GM19238 (cell line): ENCODE measurements at regions not wholly inside any gene's neighbourhood (a gene's known extent, or its start where the extent isn't known, plus 50 kb on each side); places are given as distances from the start of the nearest gene placed in this dataset.
A peak's percentile ranks its signal among the peaks of the same experiment; 100 is the strongest.
"Not testable (repeated sequence)": the region's sequence is repeated elsewhere in the genome, so short reads cannot be mapped to it uniquely, and the experiment has no call there.

Source experiments
- DNase-seq: peaks from one replicate; pipeline ENCODE4 v3.0.0; 2011; ENCODE audit warnings: low spot score; ENCODE audit not compliant: insufficient read length

DNA sequence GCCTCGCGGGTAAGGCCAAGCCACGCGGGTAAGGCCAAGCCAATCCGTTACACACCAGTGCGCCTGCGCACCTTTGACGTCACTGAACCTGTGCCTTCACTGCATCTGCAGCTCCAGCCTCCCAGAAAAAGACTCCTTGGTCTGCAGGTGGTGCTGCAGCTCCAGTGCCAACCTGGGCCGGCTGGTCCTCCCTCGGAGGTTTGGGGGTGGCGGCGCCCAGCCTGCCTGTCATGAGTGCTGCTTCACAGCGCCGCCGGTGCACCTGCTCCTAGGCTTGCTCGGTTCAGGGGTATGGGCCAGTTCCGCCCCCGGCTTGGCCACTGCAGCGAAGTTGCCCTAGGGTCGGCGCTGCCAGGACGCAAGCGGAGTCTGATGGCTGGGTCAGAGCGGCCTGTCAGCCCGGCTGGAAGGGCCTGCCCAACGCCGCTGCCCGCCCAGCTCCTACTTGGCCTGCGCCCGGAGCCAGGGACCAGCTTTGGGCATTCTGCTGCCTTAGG is 146.6 kb downstream of the USP22 start:
- DNase-seq: no peak

DNA sequence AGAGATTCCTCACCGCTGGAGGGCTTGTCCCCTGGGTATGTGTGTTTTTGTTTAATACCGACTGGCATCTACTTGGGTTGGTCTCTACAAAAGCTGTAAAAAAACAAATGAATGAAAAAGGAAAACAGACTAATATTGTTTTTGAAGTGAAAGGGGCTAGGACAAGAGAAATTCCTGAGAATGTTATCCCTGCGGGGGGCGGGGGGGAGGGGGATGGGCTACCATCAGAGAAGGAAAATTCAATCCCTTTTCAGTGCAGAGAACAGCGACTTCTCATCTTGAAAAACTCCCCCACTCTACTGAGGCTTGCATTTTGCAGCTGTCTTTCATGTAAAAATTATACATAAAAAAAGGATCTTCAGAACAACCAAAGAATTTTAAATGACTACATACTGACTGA is 144.1 kb downstream of the USP22 start:
- DNase-seq: not testable (repeated sequence)

DNA sequence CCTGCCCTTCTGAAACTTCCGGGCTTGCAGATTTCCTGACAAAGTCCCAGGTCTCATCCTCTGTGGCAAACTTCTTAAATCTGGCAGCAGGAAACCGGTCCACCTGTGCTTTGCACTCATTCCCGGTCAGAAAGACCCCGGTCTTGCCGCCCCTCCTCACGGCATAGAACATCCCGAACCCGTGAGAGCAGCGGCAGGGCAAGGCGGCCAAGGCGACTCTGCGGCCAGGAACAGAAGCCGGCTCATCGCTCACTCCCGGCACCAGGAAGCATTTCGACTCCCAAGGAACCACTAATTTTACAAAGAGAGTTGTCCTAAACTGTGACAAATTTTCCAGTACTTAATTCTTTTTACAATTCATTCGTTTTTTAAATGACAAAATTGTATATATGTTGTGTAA is 140.3 kb downstream of the USP22 start:
- DNase-seq: not testable (repeated sequence)

DNA sequence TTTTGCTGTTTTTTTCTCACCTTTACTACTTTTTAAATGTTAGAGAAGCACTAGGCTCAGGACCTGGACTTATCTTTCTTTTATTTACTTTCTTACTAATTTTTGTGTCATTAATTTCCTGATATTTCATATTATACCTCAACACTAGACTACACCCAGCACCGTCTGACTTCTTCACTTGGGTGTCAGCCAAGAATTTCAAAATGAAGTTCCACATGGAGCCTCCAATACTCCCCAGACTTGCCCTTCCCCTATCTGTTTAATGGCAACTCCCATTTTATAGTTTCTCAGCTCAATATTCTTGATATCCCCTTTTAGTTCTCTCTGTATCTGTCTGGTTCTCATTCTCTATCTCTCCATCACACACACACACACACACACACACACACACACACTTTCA is 139.3 kb downstream of the USP22 start:
- not testable (repeated sequence) for DNase-seq

DNA sequence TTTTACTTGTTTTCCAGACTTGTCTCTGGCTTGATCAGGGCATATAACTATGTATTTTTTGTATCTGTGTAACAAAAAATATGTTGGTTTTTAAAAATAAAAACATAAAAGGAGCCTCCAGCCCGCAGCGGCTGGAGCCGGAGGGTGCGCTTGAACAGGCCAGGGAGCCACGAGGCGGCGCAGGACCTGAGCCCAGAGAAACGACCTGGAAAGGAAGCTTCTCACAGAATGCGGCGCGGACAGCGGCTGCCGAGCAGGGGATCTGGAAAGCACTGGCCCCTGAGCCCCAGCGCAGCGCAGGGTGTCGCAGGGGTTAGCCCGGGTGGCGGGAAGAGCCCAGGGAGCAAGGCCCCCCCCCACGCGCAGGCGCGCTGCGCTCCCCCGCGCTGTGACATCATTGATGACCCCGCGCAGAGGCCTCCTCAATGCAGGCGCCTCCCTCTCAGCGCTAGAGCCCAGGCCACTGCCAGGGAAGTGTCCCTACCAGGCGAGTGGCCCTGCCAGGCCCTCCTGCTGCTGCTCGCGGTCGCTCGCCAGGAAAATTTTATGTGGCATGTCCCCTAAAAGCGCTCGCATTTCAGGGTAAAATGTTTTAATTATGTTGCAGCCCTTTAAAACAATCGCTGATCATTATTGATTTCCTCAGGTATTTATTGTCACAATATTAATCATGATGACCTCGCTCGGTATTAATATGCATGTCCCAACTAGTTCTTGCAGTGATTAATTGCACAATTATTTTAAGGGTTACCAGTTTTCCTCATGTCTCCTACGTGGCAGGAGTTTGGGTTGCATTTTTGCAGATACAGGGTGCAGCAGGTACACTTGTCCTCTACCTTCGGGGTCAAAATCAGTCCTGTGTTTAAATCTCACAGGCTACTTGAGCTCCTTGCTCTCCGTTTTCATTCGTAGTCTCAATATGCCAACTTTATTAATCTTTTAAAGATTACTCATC is 134.2 kb downstream of the USP22 start:
- DNase-seq: peak; percentile 70

DNA sequence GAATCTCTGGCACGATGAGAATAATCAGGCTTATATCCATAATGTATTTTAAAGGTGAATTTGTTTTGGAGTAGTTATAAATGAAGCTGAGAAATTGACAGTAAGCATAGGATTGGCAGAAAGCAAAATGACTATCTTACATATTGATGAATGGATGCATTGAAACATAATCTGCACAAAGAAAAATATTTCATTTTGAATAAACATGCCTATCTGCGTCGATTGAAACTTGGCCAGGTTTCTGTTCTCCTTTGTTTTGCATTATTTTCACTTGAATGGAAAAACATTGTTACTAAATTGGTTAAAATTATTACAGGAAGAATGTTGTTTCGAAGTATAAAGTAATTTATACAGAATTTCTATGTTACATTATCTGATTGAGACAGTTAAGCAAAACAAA is 128.2 kb downstream of the USP22 start:
- no peak for DNase-seq

DNA sequence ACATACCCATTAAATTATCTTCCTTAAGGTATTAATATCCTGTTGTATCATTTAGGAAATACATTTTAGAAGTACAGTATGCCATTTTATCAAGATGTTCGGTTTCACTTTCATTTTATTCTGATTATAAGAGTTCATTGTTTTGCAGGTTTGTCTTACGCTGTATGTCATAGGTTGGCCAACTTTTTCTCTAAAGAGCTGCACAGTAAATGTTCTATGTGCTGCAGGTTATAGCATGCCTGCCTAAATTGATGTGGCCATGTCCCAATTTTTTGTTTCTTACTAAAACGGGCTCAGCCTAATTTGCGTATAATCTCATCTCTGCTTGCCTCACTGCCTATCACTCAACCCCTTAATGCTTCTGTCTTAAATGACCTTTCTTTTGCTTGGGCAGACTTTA is 126.4 kb downstream of the USP22 start:
- DNase-seq: no peak

DNA sequence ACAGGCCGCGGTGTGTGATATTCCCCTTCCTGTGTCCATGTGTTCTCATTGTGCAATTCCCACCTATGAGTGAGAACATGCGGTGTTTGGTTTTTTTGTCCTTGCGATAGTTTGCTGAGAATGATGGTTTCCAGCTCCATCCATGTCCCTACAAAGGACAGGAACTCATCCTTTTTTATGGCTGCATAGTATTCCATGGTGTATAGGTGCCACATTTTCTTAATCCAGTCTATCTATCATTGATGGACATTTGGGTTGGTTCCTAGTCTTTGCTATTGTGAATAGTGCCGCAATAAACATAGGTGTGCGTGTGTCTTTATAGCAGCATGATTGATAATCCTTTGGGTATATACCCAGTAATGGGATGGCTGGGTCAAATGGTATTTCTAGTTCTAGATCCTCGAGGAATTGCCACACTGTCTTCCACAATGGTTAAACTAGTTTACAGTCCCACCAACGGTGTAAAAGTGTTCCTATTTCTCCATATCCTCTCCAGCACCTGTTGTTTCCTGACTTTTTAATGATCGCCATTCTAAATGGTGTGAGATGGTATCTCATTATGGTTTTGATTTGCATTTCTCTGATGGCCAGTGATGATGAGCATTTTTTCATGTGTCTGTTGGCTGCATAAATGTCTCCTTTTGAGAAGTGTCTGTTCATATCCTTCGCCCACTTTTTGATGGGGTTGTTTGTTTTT is 125.1 kb downstream of the USP22 start:
- not testable (repeated sequence) for DNase-seq

DNA sequence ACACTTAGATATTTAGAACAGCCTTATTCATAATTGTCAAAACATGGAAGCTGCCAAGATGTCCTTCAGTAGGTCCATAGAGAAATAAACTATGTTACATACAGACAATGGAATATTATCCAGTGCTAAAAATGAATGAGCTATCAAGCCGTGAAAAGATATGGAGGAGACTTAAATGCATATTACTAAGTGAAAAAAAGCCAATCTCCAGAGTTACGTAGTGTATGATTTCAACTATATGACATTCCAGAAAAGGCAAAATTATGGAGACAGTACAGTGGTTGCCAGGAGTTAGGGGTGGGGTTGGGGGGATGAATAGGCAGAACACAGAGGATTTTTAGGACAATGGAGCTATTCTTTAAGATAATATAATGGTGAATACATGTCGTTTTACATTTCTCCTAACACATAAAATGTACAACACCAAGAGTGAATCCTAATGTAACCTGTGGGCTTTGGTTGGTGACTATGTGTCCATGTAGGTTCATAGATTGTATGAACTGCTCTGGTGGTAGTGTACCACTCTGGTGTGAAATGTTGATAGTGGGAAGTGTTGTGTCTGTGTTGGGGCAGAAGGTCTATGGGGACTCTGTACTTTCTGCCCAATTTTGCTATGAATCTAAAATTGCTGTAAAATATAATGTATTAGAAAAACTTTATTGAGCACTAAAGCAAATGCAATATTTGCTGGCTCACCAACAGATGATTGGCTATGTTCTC is 122.6 kb downstream of the USP22 start:
- no peak for DNase-seq

DNA sequence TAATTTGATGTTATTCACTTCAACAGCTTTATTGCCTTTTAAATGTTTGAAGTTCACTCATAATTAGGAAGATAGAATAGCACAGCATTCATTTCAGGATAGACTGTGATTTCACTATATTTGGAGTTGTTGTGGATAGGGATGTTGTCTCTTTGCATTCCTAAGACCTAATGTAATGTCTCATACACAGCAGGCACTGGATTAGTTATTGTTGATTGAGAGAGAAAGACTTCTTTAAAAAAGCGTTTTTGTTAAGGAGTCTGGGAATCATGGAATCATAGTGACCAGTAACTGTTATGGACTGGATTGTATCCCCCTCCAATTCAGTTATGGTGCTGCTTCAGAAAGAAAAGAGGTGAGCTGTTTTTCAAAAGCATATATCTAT is 122.0 kb downstream of the USP22 start:
- no peak for DNase-seq

DNA sequence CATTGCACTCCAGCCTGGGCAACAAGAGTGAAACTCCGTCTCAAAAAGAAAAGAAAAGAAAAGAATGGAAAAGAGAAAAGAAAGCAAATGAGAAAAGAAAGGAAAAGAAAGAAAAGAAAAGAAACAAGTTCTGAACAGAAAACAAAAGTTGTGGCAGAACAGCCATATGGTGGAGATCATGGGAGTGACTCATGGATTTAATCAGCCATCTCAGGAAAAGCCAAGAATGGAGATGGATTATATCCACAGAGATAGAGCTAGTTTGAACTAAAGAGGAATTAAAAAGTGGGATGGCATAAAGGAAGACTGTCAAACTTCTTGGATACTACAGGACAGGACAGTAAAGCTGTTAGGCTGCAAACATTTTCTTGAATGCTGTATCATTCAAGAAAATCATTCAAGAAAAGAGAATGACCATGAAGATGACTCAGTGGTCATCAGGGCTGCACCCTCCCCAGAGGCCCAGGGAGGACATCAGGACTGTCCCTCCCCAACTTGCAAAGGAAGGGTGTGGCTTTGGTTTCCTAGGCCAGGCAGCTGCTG is 120.6 kb downstream of the USP22 start:
- DNase-seq: no peak

DNA sequence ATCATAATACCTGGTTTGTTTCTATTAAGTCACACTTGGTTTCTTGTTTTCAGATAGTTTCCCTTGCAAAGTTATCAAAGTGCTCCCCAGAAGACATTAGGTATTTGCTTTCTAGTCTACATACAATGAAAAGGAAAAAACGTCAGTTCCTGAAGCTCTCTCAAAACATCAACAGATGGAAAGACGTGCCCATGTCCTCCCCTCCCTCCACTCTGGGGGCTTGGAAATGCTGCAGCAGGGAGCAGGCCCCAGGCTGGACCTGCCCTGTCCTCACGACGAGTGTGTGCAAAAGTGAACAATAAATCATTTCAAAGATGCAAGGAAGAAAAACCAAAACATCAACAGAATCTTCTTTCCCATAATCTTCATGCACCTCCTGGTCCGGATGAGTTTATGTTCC is 118.5 kb downstream of the USP22 start:
- DNase-seq: no peak

DNA sequence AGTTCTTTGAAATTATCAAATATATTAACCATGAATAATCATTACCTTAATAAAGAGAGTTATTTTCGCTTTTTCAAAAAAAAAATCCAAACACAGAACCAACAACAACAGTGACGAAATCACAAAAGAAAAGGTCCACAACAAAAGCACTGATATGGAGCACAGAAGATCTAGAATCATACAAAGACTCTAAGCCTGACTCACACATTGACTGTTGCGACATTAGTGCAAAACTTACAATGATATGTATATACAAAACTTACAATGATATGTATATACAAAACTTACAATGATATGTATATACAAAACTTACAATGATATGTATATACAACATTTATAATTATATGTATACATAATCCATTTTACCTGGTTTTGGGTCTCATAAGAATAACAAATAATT is 117.7 kb downstream of the USP22 start:
- DNase-seq: no peak

DNA sequence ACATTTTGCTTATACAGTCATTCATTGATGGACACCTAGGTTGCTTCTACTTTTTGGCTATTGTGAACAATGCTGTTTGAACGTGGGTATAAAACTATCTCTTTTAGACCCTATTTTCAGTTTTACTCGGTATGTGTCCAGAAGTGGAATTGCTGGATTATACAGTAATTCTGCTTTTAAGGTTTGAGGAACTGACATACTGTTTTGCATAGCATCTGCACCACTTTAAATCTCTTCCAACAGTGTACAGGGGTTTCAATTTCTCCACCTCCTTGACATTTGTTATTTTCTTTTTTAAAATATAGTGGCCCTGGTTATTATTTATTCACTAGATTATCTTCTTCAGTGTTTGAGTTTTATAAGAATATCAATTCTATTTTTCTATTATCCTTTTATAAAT is 116.9 kb downstream of the USP22 start:
- DNase-seq: no peak

DNA sequence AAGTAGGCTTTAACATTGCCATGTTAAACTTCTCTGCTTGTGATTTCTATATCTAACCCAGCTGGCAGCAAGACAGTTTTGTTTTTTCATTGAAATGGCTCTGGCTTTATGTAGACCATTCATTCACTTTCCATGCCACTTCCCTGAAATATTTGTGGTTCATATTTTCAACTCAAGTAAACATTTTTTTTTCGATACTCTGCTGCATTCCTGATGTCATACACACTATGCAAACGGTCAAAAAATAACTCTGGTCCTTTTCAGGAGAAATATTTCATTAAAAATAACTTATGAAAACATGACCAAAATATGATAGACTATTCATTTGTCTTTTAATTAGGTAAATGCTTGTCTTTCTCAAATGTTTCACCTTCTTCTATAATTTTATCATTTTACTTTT is 116.3 kb downstream of the USP22 start:
- DNase-seq: no peak

DNA sequence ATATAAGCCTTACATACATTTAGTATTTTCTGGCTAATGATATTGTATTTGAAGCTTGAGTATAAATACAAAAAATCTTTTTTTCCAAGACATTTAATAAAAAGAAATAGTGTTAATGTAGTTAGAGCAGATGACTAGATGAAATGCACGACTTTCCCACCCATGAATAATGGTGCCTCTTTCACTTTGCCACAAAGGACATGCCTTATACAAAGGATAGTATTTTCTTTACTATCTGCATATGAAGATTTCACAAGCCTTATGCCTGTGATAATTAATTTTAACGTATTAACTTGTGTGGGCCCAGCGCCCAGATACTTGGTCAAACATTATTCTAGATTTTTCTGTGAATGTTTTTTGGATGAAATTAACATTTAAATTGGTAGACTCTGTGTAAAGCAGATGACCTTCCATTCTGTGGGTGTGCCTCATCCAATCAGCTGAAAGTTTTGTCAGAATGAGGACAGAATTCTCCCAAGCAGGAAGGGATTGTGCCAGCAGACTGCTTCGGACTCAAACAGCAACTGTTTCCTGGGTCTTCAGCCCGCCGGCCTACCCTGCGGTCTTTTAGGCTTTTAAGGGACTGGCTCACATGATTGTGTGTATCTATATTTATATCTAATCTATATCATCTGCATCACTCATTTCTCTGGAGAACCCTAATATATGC is 115.4 kb downstream of the USP22 start:
- no peak for DNase-seq

DNA sequence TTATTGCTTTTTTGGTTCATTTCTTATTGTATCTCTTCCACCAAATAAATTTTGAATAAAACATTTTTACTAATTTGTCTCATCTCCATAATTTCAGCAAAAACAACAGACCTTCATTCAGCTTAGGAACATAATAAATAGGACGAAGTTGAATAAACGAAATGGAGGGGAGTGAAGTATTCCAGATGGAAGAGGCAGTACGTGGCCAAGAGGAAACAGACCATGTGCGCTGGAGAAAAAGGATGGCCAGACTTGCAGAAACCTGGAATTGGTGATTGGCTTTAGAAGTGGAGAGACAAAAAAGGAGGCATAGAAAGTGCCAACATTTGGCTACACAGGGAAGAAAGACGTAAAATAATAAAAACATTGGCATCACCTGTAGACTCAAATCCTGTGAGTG is 113.5 kb downstream of the USP22 start:
- DNase-seq: no peak

DNA sequence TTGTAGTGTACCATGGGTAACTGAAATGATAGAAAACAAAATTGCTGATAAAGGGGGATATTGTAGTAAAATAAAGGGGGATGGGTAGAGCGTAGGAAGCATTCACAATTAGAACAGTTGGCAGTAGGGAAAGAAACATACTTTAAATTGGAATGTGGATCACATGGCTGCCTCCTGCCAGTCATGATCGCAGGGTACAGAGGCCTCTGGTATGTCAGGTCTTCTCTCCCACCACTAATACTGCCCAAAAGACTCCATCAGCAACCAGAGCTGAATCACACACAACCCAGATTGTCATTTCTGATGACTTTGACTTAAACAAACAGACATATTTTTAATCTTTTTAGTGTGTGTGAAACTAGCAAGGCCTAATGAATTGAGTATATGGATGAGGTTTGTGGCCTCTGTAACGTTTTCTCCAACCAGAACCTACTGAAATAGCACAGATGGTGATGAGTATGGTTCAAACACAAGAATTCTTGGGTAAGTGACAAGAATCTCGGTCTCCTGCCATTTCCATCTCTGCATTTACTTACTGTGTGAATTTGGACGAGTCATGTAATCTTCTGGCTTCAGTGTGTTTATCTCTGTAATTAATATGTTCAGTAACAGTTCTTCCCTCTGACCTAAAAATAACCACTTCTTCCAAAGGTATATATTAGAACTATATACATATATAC is 112.6 kb downstream of the USP22 start:
- no peak for DNase-seq

DNA sequence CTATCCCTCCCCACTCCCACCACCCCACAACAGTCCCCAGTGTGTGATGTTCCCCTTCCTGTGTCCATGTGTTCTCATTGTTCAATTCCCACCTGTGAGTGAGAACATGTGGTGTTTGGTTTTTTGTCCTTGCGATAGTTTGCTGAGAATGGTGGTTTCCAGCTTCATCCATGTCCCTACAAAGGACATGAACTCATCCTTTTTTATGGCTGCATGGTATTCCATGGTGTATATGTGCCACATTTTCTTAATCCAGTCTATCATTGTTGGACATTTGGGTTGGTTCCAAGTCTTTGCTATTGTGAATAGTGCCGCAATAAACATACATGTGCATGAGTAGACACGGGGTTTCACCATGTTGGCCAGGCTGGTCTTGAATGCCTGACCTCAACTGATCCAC is 109.8 kb downstream of the USP22 start:
- DNase-seq: not testable (repeated sequence)

DNA sequence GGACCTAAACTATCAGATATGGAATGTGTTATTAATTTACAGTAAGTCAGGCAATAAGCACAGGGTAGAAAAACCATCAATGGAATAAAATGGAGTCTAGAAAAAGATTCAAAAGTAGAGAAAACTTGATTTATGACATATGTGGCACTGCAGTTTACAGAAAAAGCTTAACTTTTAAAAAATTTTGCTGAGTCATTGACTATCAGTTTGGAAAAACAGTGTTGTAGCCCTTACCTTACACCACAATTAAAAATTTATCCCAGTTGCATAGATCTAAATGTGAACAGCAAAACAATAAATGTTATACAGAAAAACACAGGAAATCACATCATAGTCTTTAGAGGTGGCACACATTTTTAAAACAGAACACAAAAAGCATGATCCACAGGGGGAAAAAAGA is 108.5 kb downstream of the USP22 start:
- DNase-seq: no peak
